T-helper 1 cell treated with Interleukin-12 subunit alpha and Interleukin-12 subunit beta and Interleukin-4 antibody, amounts not matched to agents 30 μg/mL and 1 μg/mL, for 36 hours (primary cell): ENCODE measurements at regions not wholly inside any gene's neighbourhood (a gene's known extent, or its start where the extent isn't known, plus 50 kb on each side); places are given as distances from the start of the nearest gene placed in this dataset.

Experiments
- H3K27ac Mint-ChIP-seq: one replicate; pipeline ENCODE4 v1.8.0; 2021; ENCODE audit warnings: mild to moderate bottlenecking, mixed read lengths
- H3K27me3 Mint-ChIP-seq: one replicate; pipeline ENCODE4 v1.8.0; 2021; ENCODE audit warnings: low read depth, mixed read lengths
- H3K36me3 Mint-ChIP-seq: one replicate; pipeline ENCODE4 v1.8.0; 2021; ENCODE audit warnings: low read depth, mixed read lengths
- H3K4me1 Mint-ChIP-seq: one replicate; pipeline ENCODE4 v1.8.0; 2021; ENCODE audit warnings: low read depth, mixed read lengths
- H3K4me3 Mint-ChIP-seq: one replicate; pipeline ENCODE4 v1.8.0; 2021; ENCODE audit warnings: mild to moderate bottlenecking, moderate library complexity, mixed read lengths
- H3K9me3 Mint-ChIP-seq: one replicate; pipeline ENCODE4 v1.8.0; 2021; ENCODE audit warnings: mixed read lengths

DNA sequence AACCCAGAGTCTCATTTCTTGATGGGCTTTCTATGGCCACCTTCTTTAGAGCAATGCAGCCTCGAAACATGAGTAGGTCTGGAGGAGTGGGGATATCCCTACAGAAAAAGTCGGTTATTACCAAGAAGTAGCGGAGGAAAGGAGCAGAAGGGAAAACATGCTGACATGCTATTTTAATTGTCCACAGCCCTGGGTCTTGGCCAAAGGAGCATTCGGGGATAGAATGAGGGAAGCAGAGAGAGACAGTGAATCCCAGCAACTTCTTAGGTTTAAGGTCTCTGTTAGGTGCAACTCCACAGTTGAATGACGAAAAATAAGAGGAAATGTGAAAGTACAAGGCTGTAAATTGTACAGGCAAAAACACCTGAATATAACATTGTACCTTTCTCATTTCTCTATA is 506.7 kb upstream of the CDH18 start:
- no peaks in the 10 kb centered on the region for H3K4me1 Mint-ChIP-seq
- H3K9me3 Mint-ChIP-seq: peaks cover 7% of the 10 kb centered on the region
- H3K4me3 Mint-ChIP-seq: no peak overlapping the region
- no peak overlapping the region for H3K27ac Mint-ChIP-seq
- no peaks in the 10 kb centered on the region for H3K27me3 Mint-ChIP-seq
- H3K36me3 Mint-ChIP-seq: no peaks in the 10 kb centered on the region

DNA sequence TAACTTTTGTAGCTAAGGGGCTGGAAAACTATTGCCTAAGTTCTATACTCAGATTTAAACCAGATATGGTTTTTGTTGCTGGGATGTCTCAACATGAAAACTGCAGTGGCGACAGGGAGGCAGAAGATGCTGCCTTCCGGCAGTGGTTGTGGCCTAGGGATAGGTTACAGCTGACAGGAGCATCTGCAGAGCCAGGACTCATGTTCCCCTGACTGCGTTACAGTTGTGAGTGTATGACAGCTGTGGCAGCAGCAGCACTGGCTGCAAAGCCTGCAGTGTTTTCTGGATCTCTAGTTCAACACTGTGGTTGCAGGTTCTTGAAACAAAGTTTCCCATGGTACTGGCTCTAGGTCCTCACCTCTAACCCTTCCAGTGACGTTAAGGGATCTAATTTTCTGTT is 498.8 kb upstream of the CDH18 start:
- Mint-ChIP-seq H3K27me3 (no peaks in the 10 kb centered on the region), H3K27ac (no peak overlapping the region), H3K36me3 (no peaks in the 10 kb centered on the region), H3K9me3 (peaks cover 4% of the 10 kb centered on the region), H3K4me1 (no peaks in the 10 kb centered on the region), H3K4me3 (no peak overlapping the region)

DNA sequence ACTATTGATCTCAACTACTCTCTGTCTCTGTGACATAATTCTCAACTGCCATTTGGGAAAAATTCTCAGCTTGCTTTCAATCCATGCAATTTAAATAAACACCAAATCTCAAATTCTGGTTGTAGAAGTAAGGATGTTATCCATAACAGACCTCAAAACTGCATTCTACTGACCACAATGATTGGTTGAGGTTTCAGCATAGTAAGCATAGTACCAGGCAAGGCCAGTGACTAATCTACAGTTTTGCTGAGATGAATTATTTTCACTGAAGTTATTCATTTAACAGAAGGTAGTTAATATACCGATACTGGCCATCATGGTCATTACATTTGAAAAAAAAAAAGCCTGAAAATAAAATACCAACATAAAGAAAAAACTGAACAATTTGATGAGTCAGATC is 488.0 kb upstream of the CDH18 start:
- Mint-ChIP-seq H3K27ac (no peak overlapping the region), H3K36me3 (no peaks in the 10 kb centered on the region), H3K27me3 (no peaks in the 10 kb centered on the region), H3K9me3 (peaks cover 23% of the 10 kb centered on the region), H3K4me3 (no peak overlapping the region), H3K4me1 (no peaks in the 10 kb centered on the region)

DNA sequence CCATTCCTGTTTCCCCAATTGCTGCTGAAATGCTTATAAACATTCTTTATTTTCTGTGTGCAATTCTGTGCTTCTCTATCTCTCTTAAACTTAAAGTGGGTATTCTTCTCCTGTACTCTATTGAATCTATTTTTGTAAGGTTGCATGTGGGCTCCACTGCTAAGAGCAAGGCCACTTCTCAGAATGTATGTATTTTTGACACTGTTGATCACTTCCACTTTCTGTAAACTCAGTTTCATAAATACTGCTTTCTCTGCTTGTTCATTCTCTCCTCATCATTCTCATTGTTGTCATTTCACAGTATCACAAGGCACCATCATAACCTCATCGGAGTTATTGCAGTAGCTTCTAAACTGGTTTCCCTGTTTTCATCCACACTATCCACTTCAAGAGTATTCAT is 483.0 kb upstream of the CDH18 start:
- H3K4me1 Mint-ChIP-seq: no peaks in the 10 kb centered on the region
- H3K36me3 Mint-ChIP-seq: no peaks in the 10 kb centered on the region
- H3K27ac Mint-ChIP-seq: no peak overlapping the region
- no peaks in the 10 kb centered on the region for H3K27me3 Mint-ChIP-seq
- H3K4me3 Mint-ChIP-seq: no peak overlapping the region
- H3K9me3 Mint-ChIP-seq: peaks cover 7% of the 10 kb centered on the region

DNA sequence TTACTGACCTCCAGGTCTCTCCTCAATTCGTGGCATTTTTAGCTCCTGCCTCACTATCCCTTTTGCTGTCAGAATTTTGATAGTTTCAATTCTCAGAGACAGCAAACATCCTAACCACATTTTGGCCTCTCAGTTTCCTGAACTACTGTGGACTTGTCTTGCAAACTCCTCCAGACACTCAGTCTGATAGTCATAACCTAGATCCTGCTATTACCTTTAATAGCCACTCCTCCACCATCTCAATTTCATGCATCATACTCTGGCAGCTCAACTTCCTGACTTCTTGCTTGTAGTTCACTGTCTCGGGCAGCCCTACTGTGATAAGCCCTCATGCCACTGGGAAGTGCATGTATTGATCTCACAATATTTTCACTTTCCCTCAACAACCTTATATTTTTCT is 481.8 kb upstream of the CDH18 start:
- no peaks in the 10 kb centered on the region for H3K27me3 Mint-ChIP-seq
- peaks cover 10% of the 10 kb centered on the region for H3K9me3 Mint-ChIP-seq
- H3K4me1 Mint-ChIP-seq: no peaks in the 10 kb centered on the region
- no peak overlapping the region for H3K27ac Mint-ChIP-seq
- no peak overlapping the region for H3K4me3 Mint-ChIP-seq
- no peaks in the 10 kb centered on the region for H3K36me3 Mint-ChIP-seq

DNA sequence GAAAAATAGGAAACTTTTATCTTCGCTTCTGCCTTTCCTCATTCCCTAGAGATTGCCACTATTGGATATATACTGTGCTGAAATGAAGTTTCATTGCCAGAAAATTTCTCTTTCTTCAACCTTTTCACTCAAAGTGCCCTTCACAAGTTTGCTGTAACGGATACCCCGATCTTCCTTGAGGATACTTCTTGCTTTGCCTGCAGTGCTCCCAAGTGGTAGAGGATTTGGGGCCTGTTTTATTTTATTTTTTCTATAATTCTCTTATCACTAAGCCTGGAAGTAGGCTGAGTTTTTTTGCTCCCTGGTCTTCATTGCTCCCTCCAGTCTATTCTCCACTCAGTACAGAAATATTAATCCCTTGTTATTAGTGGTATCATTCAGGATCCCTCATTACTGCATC is 481.4 kb upstream of the CDH18 start:
- Mint-ChIP-seq H3K36me3 (no peaks in the 10 kb centered on the region), H3K27me3 (no peaks in the 10 kb centered on the region), H3K27ac (no peak overlapping the region), H3K4me3 (no peak overlapping the region), H3K4me1 (no peaks in the 10 kb centered on the region), H3K9me3 (peaks cover 14% of the 10 kb centered on the region)

DNA sequence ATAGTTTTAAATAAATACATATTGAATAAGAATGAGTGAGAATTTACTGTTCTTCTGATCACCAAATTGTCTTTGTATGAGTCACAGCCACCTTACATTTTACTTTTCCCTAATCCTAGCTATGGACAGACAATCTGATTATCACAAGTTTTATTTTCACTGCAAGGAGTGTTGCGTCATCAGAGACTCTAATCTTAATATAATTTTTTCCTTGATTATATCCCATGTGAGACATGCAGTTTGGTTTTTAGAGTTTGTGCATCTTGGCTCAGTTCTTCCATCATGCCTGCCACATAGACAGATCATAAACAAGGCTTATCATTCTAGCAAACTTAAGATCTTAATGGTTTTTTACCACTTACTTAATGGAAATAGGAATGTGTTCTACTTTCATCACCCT is 478.5 kb upstream of the CDH18 start:
- Mint-ChIP-seq H3K27me3 (no peaks in the 10 kb centered on the region), H3K4me1 (no peaks in the 10 kb centered on the region), H3K27ac (no peak overlapping the region), H3K9me3 (peaks cover 25% of the 10 kb centered on the region), H3K36me3 (no peaks in the 10 kb centered on the region), H3K4me3 (no peak overlapping the region)

DNA sequence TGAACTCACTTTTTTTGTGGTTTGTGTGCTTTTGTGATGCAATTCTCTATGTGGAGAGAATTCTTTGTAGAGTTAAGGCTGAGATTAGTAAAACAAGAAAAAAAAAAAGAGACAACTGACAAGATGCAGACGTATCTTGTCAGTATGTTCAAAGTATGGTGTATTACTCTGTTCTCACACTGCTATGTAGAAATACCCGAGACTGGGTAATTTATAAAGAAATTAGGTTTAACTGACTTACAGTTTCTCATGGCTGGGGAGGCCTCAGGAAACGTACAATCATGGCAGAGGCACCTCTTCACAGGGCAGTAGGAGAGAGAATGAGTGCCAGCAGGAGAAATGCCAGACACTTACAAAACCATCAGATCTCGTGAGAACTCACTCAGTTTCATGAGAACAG is 475.2 kb upstream of the CDH18 start:
- H3K36me3 Mint-ChIP-seq: no peaks in the 10 kb centered on the region
- H3K4me3 Mint-ChIP-seq: no peak overlapping the region
- H3K4me1 Mint-ChIP-seq: no peaks in the 10 kb centered on the region
- H3K27me3 Mint-ChIP-seq: no peaks in the 10 kb centered on the region
- H3K27ac Mint-ChIP-seq: no peak overlapping the region
- peaks cover 28% of the 10 kb centered on the region for H3K9me3 Mint-ChIP-seq

DNA sequence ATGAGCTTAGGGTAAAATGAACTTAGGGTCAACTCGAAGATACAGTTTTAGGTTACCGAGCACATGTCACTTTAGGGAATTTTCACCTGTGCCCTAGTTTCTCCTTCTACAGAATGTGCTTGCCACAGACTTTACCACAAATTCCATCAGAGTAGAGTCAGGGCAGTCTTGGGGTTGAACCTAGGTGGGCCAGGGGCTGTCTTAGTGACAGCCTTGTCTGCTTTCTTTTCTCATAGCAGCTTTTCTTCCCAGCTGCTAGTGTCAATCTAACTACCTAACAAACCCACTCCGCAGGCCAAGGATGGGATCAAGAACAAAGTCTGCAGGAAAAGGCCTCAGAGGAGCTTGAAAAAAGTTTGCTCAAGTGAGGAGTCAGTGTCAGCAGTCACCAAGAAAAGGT is 458.1 kb upstream of the CDH18 start:
- Mint-ChIP-seq H3K27ac (no peak overlapping the region), H3K4me3 (no peak overlapping the region), H3K4me1 (no peaks in the 10 kb centered on the region), H3K27me3 (no peaks in the 10 kb centered on the region), H3K36me3 (no peaks in the 10 kb centered on the region), H3K9me3 (peaks cover 17% of the 10 kb centered on the region)

DNA sequence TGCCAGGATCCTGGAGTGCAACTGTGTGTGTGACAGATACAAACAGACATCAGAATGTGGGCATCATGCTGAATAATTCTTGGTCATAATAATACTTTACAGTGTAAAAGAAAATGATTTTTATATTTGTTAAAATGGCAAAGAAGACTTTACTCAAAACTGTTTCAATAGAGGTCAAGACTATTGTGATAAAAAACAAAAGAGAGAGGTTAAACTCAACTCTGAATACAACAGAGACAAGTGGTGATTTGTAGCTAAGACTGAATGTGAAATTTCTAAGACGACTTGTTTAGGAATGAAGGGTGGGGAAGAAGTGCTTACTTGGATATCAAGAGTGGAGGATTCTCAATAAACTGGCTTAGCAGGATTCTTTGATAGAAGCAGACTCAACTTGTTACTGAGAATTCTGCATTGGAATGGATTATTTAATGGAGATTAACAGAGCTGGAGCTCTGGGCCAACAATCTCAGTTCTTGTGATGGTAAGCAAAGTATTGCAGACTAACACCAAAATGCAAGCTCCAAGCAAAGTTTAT is 457.4 kb upstream of the CDH18 start:
- Mint-ChIP-seq H3K27me3 (no peaks in the 10 kb centered on the region), H3K27ac (no peak overlapping the region), H3K4me1 (no peaks in the 10 kb centered on the region), H3K36me3 (no peaks in the 10 kb centered on the region), H3K9me3 (peaks cover 24% of the 10 kb centered on the region), H3K4me3 (no peak overlapping the region)

DNA sequence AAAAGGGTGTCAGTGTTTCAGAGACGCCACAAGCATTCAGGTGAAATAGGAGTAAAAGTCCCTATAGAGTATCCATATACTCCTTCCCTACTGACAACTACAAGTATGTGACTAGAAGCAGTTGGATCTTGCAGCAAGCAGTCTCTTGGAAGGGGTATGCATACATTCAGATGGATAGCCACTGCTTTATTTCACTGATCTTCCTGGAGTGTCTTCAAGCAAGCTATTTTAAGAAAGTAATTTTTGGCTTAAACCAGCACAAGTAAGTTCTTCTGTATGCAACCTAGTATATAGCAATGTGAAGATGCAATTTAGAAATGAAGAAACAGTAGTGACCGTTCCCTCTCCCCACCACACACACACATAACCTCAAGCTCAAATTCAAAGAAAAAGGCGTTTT is 446.8 kb upstream of the CDH18 start:
- H3K9me3 Mint-ChIP-seq: peaks cover 6% of the 10 kb centered on the region
- no peaks in the 10 kb centered on the region for H3K36me3 Mint-ChIP-seq
- no peak overlapping the region for H3K4me3 Mint-ChIP-seq
- H3K4me1 Mint-ChIP-seq: no peaks in the 10 kb centered on the region
- H3K27me3 Mint-ChIP-seq: no peaks in the 10 kb centered on the region
- H3K27ac Mint-ChIP-seq: no peak overlapping the region

DNA sequence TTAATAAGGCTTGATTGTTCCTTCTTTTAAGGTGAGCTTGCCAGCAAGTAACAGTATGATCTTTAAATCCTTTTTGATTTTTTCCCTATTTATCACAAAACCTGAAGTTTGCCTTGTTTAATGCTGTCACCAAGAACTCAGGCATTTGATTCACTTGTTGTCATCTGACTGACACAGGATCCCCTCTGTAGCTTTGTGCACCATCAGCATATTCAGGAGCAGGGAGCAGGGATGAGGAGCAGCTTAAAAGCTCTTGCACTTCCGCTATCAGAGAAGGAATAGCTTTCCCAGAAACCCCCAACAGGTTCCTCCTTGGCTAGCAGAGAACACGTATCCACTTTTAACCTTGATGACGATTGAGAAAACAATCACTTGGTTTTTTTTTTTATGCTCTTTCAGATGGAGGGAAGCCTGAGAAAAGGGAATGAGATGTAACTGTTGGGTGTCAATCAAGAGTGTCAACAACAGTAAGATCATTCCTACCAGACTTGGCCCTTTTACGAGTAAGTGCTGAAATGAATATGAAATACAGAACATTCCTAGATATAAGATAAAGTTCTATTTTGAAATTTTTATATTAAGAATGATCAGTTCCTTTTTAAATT is 433.1 kb upstream of the CDH18 start:
- Mint-ChIP-seq H3K27me3 (no peaks in the 10 kb centered on the region), H3K27ac (no peak overlapping the region), H3K4me1 (no peaks in the 10 kb centered on the region), H3K4me3 (no peak overlapping the region), H3K36me3 (no peaks in the 10 kb centered on the region), H3K9me3 (peaks cover 14% of the 10 kb centered on the region)
